SJCRH30 (cell line): ENCODE measurements at regions not wholly inside any gene's neighbourhood (a gene's known extent, or its start where the extent isn't known, plus 50 kb on each side); places are given as distances from the start of the nearest gene placed in this dataset.
"Not testable (repeated sequence)": the region's sequence is repeated elsewhere in the genome, so short reads cannot be mapped to it uniquely, and the experiment has no call there.

Source experiments
- DNase-seq, 2 experiments: peaks; one replicate each; pipeline ENCODE4 v3.0.0-alpha.2; 2015 to 2020
- H3K27ac ChIP-seq: fragments of 250-450 bp; sonication (Bioruptor Pico); 2 replicates; pipeline ENCODE4 v1.5.1; 2020; ENCODE audit warnings: mild to moderate bottlenecking, moderate library complexity
- H3K27me3 ChIP-seq: fragments of 250-450 bp; sonication (Bioruptor Pico); 2 replicates; pipeline ENCODE4 v1.5.1; 2020; ENCODE audit warnings: mild to moderate bottlenecking, moderate library complexity
- H3K36me3 ChIP-seq: fragments of 250-450 bp; sonication (Bioruptor Pico); 2 replicates; pipeline ENCODE4 v1.5.1; 2020; ENCODE audit warnings: mild to moderate bottlenecking, moderate library complexity
- H3K4me1 ChIP-seq: fragments of 250-450 bp; sonication (Bioruptor Pico); 2 replicates; pipeline ENCODE4 v1.5.1; 2020; ENCODE audit warnings: mild to moderate bottlenecking, moderate library complexity
- H3K4me3 ChIP-seq: fragments of 250-450 bp; sonication (Bioruptor Pico); 2 replicates; pipeline ENCODE4 v1.5.1; 2020; ENCODE audit warnings: mild to moderate bottlenecking, moderate library complexity
- H3K9me3 ChIP-seq: fragments of 250-450 bp; sonication (Bioruptor Pico); replicated peaks from 2 replicates; pipeline ENCODE4 v1.5.1; 2020; ENCODE audit warnings: mild to moderate bottlenecking, moderate library complexity

DNA sequence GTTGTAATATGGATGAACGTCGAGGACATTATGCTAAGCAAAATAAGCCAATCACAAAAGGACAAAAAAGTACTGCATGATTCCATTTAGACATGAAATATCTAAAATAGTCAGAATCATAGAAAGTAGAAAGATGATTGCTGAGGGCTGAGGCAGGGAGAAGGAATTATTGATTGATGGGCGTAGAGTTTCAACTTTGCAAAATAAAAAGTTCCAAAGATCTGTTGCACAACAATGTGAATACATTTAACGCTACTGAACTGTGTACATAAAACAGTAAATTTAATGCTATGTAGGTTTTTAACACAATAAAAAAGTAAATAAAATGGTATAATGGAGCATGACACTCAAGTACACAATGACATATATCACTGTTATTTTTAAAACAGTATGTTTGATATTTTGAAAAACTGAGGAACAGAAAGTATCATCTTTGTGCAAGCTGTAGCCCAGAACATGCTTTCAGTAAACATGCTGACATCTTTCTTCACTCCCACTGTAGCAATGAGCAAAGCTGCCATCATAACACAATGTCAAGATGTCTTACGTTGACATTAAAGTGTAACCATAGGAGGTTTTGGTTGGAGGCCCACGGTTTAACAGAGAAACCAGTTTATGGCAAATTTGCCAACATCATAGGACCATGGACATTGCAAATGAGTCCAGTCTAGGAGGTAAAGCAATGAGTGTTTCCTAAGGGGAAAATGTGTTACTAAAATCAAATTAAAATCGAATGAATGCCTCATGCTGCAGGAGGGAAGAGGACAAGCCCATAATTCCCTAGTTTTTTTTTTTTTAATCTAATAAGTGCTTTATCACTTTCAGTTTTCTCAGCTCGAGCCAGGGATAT, 125.8 kb upstream of the SGCD start:
- H3K4me1 ChIP-seq = no peaks in the 10 kb centered on the region
- no peak overlapping the region for H3K4me3 ChIP-seq
- no peak overlapping the region for H3K27ac ChIP-seq
- H3K9me3 ChIP-seq = no peaks in the 10 kb centered on the region
- H3K36me3 ChIP-seq = no peaks in the 10 kb centered on the region
- H3K27me3 ChIP-seq = no peaks in the 10 kb centered on the region
- no peak for DNase-seq

- no peak overlapping the region for H3K27ac ChIP-seq
Observed at GRCh38 chr5:156201788-156202403, 125.1 kb upstream of the SGCD start.

DNA sequence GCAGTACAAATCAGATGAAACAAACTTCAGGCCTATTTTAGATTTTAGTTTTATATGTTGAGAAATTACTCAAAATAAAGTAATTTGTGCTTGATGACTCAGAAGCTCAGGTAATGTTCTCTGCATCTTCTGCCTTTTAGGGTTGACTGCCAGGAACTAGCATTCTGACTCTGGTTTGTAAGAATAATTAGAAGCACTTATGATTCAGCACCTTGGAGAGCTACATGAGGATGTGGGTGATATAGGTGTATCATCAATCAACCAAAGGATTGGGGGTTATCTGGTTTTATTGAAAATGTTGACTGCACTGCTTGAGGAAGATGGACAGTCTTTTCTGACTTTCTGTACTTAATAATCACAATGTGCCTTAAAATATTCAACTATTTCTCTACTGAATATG, 118.7 kb upstream of the SGCD start:
- H3K27ac ChIP-seq = no peak overlapping the region
- H3K4me1 ChIP-seq = no peaks in the 10 kb centered on the region
- H3K36me3 ChIP-seq = no peaks in the 10 kb centered on the region
- no peaks in the 10 kb centered on the region for H3K9me3 ChIP-seq
- H3K27me3 ChIP-seq = no peaks in the 10 kb centered on the region
- peak in 1 of 2 experiments; percentile 68 for DNase-seq
- H3K4me3 ChIP-seq = no peak overlapping the region

More at GRCh38 chr5:156201788-156202403, 125.1 kb upstream of the SGCD start:
- Histone ChIP-seq H3K9me3 (no peaks in the 10 kb centered on the region), H3K27me3 (no peaks in the 10 kb centered on the region), H3K36me3 (no peaks in the 10 kb centered on the region), H3K4me3 (no peak overlapping the region), H3K4me1 (no peaks in the 10 kb centered on the region)
- DNase-seq = no peak

GRCh38 chr5:156218367-156219158, 108.4 kb upstream of the SGCD start:
- H3K4me3 ChIP-seq = no peak overlapping the region
- H3K27me3 ChIP-seq = no peaks in the 10 kb centered on the region
- no peaks in the 10 kb centered on the region for H3K9me3 ChIP-seq
- DNase-seq = no peak
- peaks cover 34% of the 10 kb centered on the region for H3K4me1 ChIP-seq
- no peak overlapping the region for H3K27ac ChIP-seq
- no peaks in the 10 kb centered on the region for H3K36me3 ChIP-seq

GRCh38 chr5:156219483-156220005, 107.4 kb upstream of the SGCD start:
- Histone ChIP-seq H3K9me3 (no peaks in the 10 kb centered on the region), H3K36me3 (no peaks in the 10 kb centered on the region), H3K27ac (no peak overlapping the region), H3K4me1 (peaks cover 34% of the 10 kb centered on the region), H3K4me3 (no peak overlapping the region), H3K27me3 (no peaks in the 10 kb centered on the region)
- DNase-seq = peak; percentile 8 to 51

DNA sequence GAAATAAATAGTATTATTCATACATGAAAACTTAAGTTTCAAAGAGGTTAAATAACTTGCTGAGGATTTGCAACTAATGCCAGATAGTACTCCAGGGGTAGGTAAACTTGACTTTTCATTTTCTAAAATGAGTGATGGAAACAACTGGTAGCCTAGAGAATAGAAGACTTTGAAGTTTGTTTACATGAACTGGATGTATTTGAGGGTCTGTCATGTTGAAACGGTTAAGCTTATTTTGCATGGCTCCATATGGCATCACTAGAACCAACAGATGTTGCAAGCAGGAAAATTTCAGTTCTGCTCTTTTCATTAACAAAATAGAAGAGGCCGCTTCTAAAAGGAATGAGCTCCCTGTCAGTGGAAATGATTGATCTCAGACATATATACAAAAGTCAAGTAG, 105.1 kb upstream of the SGCD start:
- H3K4me1 ChIP-seq = peaks cover 34% of the 10 kb centered on the region
- no peaks in the 10 kb centered on the region for H3K36me3 ChIP-seq
- H3K4me3 ChIP-seq = no peak overlapping the region
- peak; percentile 30 to 87 for DNase-seq
- no peaks in the 10 kb centered on the region for H3K9me3 ChIP-seq
- no peaks in the 10 kb centered on the region for H3K27me3 ChIP-seq
- H3K27ac ChIP-seq = peak overlapping the region; percentile 57

DNA sequence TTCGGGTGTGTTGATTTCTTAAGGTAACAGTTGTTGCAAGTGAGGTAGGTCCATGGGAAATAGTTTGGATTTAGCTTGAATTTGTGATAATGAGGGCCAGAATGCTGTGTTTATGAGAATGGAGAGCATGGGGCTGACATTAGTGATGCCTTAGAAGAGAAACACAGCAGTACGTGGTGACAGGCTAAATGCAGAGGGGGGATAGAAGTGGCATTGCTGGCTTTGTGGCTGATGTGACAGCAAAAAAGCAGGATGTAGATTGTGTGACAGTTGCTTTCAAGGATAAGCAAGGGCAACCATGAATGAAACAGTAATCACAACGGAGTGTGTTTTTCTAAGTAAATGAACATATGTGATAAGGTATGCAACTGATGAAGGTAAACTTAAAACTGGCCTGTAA, 103.4 kb upstream of the SGCD start:
- no peak overlapping the region for H3K27ac ChIP-seq
- no peaks in the 10 kb centered on the region for H3K9me3 ChIP-seq
- no peaks in the 10 kb centered on the region for H3K27me3 ChIP-seq
- peaks cover 34% of the 10 kb centered on the region for H3K4me1 ChIP-seq
- no peaks in the 10 kb centered on the region for H3K36me3 ChIP-seq
- H3K4me3 ChIP-seq = no peak overlapping the region
- DNase-seq = no peak

DNA sequence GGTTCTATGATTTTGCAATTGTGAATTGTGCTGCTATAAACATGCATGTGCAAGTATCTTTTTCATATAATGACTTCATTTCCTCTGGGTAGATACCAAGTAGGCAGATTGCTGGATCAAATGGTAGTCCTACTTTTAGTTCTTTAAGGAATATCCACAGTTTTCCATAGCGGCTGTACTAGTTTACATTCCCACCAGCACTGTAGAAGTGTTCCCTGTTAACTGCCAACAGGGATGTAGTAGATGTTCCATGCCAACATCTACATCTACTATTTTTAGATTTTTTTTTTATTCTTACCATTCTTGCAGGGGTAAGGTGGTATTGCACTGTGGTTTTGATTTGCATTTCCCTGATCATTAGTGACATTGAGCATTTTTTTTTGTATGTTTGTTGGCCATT, 100.5 kb upstream of the SGCD start:
- H3K9me3 ChIP-seq, DNase-seq, H3K27me3 ChIP-seq, H3K4me3 ChIP-seq, H3K27ac ChIP-seq, H3K36me3 ChIP-seq: not testable (repeated sequence)
- peaks cover 15% of the 10 kb centered on the region for H3K4me1 ChIP-seq

DNA sequence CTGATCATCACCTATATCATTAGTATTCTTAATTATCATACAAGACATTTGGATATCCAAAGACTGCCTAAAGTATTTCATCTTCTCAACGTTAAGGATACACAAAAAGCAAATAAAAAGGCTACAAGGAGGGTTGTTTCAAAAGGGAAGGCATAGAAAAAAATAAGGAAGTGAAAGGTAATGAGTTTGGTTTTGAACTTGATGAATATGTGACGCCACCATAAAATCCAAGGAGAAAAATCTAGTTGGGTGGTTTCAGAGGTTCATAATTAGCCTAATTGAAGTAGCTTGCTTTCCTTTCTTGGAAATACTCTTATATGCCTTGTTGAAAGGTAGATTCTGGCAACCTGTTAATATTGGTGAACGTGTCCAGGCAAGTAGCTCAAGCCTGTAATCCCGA, 96.1 kb upstream of the SGCD start:
- no peak for DNase-seq
- Histone ChIP-seq H3K27ac (no peak overlapping the region), H3K4me1 (no peaks in the 10 kb centered on the region), H3K27me3 (no peaks in the 10 kb centered on the region), H3K36me3 (no peaks in the 10 kb centered on the region), H3K4me3 (no peak overlapping the region), H3K9me3 (no peaks in the 10 kb centered on the region)

- H3K27me3 ChIP-seq = no peaks in the 10 kb centered on the region
- no peaks in the 10 kb centered on the region for H3K36me3 ChIP-seq
- H3K4me3 ChIP-seq = no peak overlapping the region
- no peaks in the 10 kb centered on the region for H3K4me1 ChIP-seq
- H3K27ac ChIP-seq = no peak overlapping the region
- H3K9me3 ChIP-seq = no peaks in the 10 kb centered on the region
- DNase-seq = no peak
Observed at GRCh38 chr5:156232251-156232869, 94.6 kb upstream of the SGCD start.

DNA sequence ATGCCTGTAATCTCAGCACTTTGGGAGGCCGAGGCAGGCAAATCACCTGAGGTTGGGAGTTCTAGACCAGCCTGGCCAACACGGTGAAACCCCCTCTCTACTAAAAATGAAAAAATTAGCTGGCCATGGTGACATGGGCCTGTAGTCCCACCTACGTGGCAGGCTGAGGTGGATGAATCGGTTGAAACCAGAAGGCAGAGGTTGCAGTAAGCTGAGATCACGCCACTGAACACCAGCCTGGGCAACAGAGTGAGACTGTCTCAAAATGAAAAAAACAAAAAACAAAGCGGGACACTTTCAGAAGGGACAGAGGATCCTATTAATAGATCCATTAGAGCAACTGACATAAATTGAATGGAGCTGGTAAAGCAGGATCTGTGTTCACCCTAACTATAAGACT, 89.6 kb upstream of the SGCD start:
- H3K9me3 ChIP-seq = no peaks in the 10 kb centered on the region
- DNase-seq = no peak
- H3K36me3 ChIP-seq = no peaks in the 10 kb centered on the region
- H3K27me3 ChIP-seq = no peaks in the 10 kb centered on the region
- H3K27ac ChIP-seq = no peak overlapping the region
- H3K4me1 ChIP-seq = no peaks in the 10 kb centered on the region
- no peak overlapping the region for H3K4me3 ChIP-seq

DNA sequence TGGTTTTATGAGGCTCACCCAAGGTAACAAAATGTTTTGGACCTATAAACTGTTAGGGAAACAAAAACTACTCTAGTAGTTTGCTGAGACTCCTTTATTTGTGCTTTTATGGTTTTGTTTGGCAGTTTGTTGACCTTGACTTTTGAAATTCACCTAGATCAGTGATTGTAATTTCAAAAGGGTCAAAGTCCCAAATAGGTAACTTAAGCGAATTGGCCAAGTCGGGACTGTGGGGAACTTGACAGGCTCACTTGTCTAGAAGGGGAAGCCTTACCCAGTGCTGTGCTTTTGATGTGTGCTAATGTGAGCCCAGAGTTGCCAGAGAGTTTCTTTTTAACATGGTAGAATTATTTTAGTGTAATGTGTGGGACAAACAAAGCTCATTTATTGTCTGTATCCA, 87.2 kb upstream of the SGCD start:
- H3K36me3 ChIP-seq = no peaks in the 10 kb centered on the region
- DNase-seq = no peak

DNA sequence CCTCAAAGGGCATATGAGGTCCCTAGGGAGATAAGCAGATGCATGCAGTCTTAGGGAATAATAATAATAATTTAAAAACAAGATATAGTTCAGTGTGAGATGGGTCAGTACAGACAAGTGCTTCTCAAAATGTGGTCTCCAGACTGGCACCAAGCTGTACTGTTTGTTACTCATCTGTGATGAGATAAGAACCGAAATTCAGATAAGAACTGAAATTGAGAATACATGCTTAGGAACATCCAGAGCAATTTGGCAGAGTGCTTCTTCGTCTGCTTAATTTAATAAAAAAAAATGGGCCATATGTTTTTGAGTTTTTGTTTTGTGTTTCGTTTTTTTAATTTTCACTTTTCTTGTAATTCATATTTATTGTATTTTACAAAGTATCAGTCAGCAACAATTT, 86.5 kb upstream of the SGCD start:
- Histone ChIP-seq H3K27ac (no peak overlapping the region), H3K4me3 (no peak overlapping the region), H3K36me3 (no peaks in the 10 kb centered on the region), H3K9me3 (no peaks in the 10 kb centered on the region), H3K27me3 (no peaks in the 10 kb centered on the region), H3K4me1 (no peaks in the 10 kb centered on the region)
- no peak for DNase-seq

More for the DNA sequence above, 87.2 kb upstream of the SGCD start:
- no peak overlapping the region for H3K4me3 ChIP-seq
- H3K27ac ChIP-seq = no peak overlapping the region
- H3K9me3 ChIP-seq = no peaks in the 10 kb centered on the region
- no peaks in the 10 kb centered on the region for H3K27me3 ChIP-seq
- no peaks in the 10 kb centered on the region for H3K4me1 ChIP-seq

- no peak overlapping the region for H3K27ac ChIP-seq
- H3K27me3 ChIP-seq = no peaks in the 10 kb centered on the region
- H3K4me1 ChIP-seq = no peaks in the 10 kb centered on the region
- H3K36me3 ChIP-seq = no peaks in the 10 kb centered on the region
- DNase-seq = no peak
- H3K4me3 ChIP-seq = no peak overlapping the region
- H3K9me3 ChIP-seq = no peaks in the 10 kb centered on the region
Observed at GRCh38 chr5:156241266-156241665, 85.7 kb upstream of the SGCD start.

- no peak for DNase-seq
- H3K36me3 ChIP-seq = no peaks in the 10 kb centered on the region
Observed at GRCh38 chr5:156245895-156246294, 81.1 kb upstream of the SGCD start.

More at GRCh38 chr5:156245895-156246294, 81.1 kb upstream of the SGCD start:
- Histone ChIP-seq H3K4me1 (no peaks in the 10 kb centered on the region), H3K9me3 (no peaks in the 10 kb centered on the region), H3K27me3 (no peaks in the 10 kb centered on the region), H3K27ac (no peak overlapping the region), H3K4me3 (no peak overlapping the region)
